DOHH2 (cell line): ENCODE measurements at regions not wholly inside any gene's neighbourhood (a gene's known extent, or its start where the extent isn't known, plus 50 kb on each side); places are given as distances from the start of the nearest gene placed in this dataset.

Experiments
- H3F3A ChIP-seq: fragments of 200-600 bp; sonication (generic), shearing (Covaris generic); 2 replicates; pipeline ENCODE4 v1.6.0; 2016; ENCODE audit warnings: antibody characterized with exemption, mild to moderate bottlenecking; ENCODE audit not compliant: control insufficient read depth, insufficient read depth
- H3K27ac ChIP-seq: fragments of 200-600 bp; sonication (generic); 2 replicates; pipeline ENCODE4 v1.5.1; 2014; ENCODE audit warnings: low read depth, mild to moderate bottlenecking, low read length, moderate library complexity
- H3K27me3 ChIP-seq: fragments of 200-600 bp; sonication (generic); 2 replicates; pipeline ENCODE4 v1.6.1; 2014; ENCODE audit warnings: mild to moderate bottlenecking, low read length, mixed read lengths; ENCODE audit not compliant: control insufficient read depth
- H3K36me3 ChIP-seq: fragments of 200-600 bp; sonication (generic); 2 replicates; pipeline ENCODE4 v1.6.1; 2014; ENCODE audit warnings: mild to moderate bottlenecking, low read length, moderate library complexity, mixed read lengths; ENCODE audit not compliant: control insufficient read depth
- H3K4me1 ChIP-seq: fragments of 200-600 bp; sonication (generic); 2 replicates; pipeline ENCODE4 v1.6.1; 2014; ENCODE audit warnings: mild to moderate bottlenecking, low read length, mixed read lengths; ENCODE audit not compliant: control insufficient read depth
- H3K4me2 ChIP-seq: fragments of 200-600 bp; sonication (generic); 2 replicates; pipeline ENCODE4 v1.6.0; 2014; ENCODE audit warnings: mild to moderate bottlenecking, low read length, moderate library complexity
- H3K4me3 ChIP-seq: fragments of 200-600 bp; sonication (generic); 2 replicates; pipeline ENCODE4 v1.5.1; 2014; ENCODE audit warnings: mild to moderate bottlenecking, low read length, mixed read lengths
- H3K79me2 ChIP-seq: fragments of 200-600 bp; sonication (generic); 2 replicates; pipeline ENCODE4 v1.6.1; 2014; ENCODE audit warnings: mild to moderate bottlenecking, low read length, mixed read lengths; ENCODE audit not compliant: control insufficient read depth
- H3K9me2 ChIP-seq: fragments of 200-600 bp; sonication (generic); replicated peaks from 2 replicates; pipeline ENCODE4 v1.6.1; 2014; ENCODE audit warnings: mild to moderate bottlenecking, low read length, mixed read lengths; ENCODE audit not compliant: control insufficient read depth
- H3K9me3 ChIP-seq: fragments of 200-600 bp; sonication (generic); 2 replicates; pipeline ENCODE4 v1.6.1; 2014; ENCODE audit warnings: antibody characterized with exemption, low read length, mixed read lengths; ENCODE audit not compliant: control insufficient read depth, insufficient read depth
- H4K20me1 ChIP-seq: fragments of 200-600 bp; sonication (generic); 2 replicates; pipeline ENCODE4 v1.6.0; 2014; ENCODE audit warnings: low read depth, mild to moderate bottlenecking, antibody characterized with exemption, low read length, moderate library complexity; ENCODE audit not compliant: control insufficient read depth, insufficient read depth
- EZH2phosphoT487 ChIP-seq: fragments of 200-600 bp; sonication (generic); IDR thresholded peaks from 2 replicates; pipeline ENCODE4 v1.6.1; 2017; ENCODE audit warnings: borderline replicate concordance, mild to moderate bottlenecking, antibody characterized with exemption, low read length, moderate library complexity, mixed read lengths
- TF ChIP-seq, protein P1 (sequence below): fragments of 200-600 bp; sonication (generic); IDR thresholded peaks from one replicate; pipeline ENCODE4 v1.5.1; 2014; ENCODE audit warnings: antibody characterized with exemption, mild to moderate bottlenecking, low read depth, low read length; ENCODE audit not compliant: poor library complexity, severe bottlenecking

DNA sequence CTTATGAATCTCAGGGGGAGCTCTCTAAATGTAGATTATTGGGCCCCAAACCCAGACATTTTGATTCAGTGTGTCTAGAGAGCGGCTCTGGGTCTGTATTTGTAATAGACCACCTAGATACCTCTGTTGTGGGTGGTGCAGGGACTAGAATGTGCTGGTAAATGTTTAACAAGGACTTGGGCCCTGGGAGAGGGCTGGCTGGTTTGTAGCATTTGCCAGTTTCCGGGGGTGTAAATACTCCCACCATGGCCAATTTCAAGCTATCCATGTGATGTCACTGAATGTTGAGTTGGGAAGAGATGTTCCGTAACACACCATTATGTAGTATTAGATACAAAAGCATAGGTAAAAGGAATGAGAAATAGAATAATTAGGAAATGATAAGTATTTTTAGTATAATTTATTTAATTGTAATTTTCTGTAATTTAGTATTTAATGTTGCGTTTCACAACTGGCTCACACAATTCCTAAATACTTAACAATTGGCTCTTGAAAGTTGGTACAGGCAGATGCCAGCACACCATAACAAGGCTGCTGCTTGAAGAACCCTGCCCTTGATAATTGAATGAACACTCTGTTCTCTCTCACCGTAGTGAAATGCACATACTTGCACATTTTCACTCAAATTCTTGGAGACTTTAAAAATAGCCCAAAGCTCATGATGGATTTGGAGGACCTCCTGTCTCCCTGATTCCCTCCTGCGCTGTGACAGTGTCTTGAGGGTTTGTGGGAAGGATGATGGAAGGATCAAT, 359.2 kb upstream of the PROK2 start:
- Histone ChIP-seq H3K4me3 (no peak overlapping the region), H3K36me3 (no peaks in the 10 kb centered on the region), H3K9me3 (no peaks in the 10 kb centered on the region), H3K4me2 (no peak overlapping the region), H3F3A (no peaks in the 10 kb centered on the region), H3K79me2 (no peaks in the 10 kb centered on the region), H3K27ac (no peak overlapping the region), H3K9me2 (no peaks in the 10 kb centered on the region), H3K27me3 (no peaks in the 10 kb centered on the region), H4K20me1 (no peaks in the 10 kb centered on the region), H3K4me1 (peaks cover 37% of the 10 kb centered on the region)
- TF ChIP-seq, protein P1, sequence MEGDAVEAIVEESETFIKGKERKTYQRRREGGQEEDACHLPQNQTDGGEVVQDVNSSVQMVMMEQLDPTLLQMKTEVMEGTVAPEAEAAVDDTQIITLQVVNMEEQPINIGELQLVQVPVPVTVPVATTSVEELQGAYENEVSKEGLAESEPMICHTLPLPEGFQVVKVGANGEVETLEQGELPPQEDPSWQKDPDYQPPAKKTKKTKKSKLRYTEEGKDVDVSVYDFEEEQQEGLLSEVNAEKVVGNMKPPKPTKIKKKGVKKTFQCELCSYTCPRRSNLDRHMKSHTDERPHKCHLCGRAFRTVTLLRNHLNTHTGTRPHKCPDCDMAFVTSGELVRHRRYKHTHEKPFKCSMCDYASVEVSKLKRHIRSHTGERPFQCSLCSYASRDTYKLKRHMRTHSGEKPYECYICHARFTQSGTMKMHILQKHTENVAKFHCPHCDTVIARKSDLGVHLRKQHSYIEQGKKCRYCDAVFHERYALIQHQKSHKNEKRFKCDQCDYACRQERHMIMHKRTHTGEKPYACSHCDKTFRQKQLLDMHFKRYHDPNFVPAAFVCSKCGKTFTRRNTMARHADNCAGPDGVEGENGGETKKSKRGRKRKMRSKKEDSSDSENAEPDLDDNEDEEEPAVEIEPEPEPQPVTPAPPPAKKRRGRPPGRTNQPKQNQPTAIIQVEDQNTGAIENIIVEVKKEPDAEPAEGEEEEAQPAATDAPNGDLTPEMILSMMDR = no peak
- no peak for TF ChIP-seq EZH2phosphoT487

DNA sequence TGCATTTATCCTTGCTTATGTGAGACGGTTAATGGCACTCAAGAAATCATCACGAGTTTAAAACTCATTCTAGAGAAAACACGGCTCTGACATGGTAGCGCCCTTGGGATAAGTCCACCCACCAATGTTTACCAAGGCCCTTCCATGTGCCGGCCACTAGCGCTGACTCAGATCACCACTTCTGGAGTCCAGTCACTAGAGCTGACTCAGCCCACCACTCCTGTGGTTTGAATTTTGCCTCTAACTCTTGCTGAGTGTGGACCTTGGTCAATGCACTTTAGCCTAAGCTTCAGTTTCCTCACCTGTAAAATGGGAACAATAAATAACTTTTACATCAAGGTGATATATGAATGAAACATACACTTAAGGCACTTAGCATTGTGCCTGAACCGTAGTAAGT, 358.4 kb upstream of the PROK2 start:
- Histone ChIP-seq H3K9me3 (no peaks in the 10 kb centered on the region), H3K4me2 (no peak overlapping the region), H3K27me3 (no peaks in the 10 kb centered on the region), H3K4me3 (no peak overlapping the region), H3K79me2 (no peaks in the 10 kb centered on the region), H3K27ac (no peak overlapping the region), H4K20me1 (no peaks in the 10 kb centered on the region), H3K4me1 (peaks cover 43% of the 10 kb centered on the region), H3K9me2 (no peaks in the 10 kb centered on the region), H3F3A (no peaks in the 10 kb centered on the region), H3K36me3 (no peaks in the 10 kb centered on the region)
- TF ChIP-seq, protein P1 = no peak
- no peak for TF ChIP-seq EZH2phosphoT487

DNA sequence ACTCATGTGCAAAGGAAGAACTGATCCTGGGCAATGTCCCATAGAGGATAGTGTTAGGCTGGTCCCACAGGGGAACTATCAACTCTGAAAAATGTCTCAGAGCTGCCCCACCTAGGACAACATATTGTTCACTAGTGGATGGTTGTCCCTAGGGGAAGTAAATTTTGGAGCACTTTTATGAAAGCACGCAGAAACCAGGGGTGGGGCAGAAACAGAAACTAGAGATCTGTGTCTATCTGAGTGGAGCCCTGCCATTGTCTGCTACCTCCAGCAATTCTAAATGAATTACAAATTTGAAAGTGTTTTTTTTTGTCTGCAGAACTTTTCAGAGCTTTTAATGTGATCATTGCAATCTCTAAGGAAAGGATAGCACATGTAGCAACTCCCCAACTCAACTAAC, 357.1 kb upstream of the PROK2 start:
- H3K9me3 ChIP-seq = no peaks in the 10 kb centered on the region
- no peak overlapping the region for H3K4me3 ChIP-seq
- H3K9me2 ChIP-seq = no peaks in the 10 kb centered on the region
- H4K20me1 ChIP-seq = no peaks in the 10 kb centered on the region
- no peak overlapping the region for H3K4me2 ChIP-seq
- no peaks in the 10 kb centered on the region for H3K36me3 ChIP-seq
- H3K4me1 ChIP-seq = peaks cover 43% of the 10 kb centered on the region
- H3K27me3 ChIP-seq = no peaks in the 10 kb centered on the region
- no peaks in the 10 kb centered on the region for H3K79me2 ChIP-seq
- no peak for TF ChIP-seq EZH2phosphoT487
- TF ChIP-seq, protein P1 = no peak
- no peak overlapping the region for H3K27ac ChIP-seq
- H3F3A ChIP-seq = no peaks in the 10 kb centered on the region
